H1 (cell line): ENCODE measurements at regions not wholly inside any gene's neighbourhood (a gene's known extent, or its start where the extent isn't known, plus 50 kb on each side); places are given as distances from the start of the nearest gene placed in this dataset.

Experiments
- CTCF ChIA-PET: fragments of 300-600 bp; sonication (Branson Sonifier 250); formaldehyde crosslinking; loops from one replicate; lab custom pipeline; 2021; ENCODE audit not compliant: partially characterized antibody; lab: Charles Lee
- POLR2A ChIA-PET: fragments of 300-600 bp; sonication (Branson Sonifier 250); formaldehyde crosslinking; loops from one replicate; lab custom pipeline; 2021; ENCODE audit warnings: inconsistent platforms; ENCODE audit not compliant: partially characterized antibody; lab: Charles Lee
- DNase-seq, 2 experiments: peaks; one replicate each; pipeline versions ENCODE4 v3.0.0 to v3.0.0-alpha.2; 2010 to 2022; ENCODE audit warnings: low spot score in 2 of 2, low read depth in 1 of 2, mixed read lengths in 1 of 2
- FAIRE-seq: peaks from 2 replicates; lab custom pipeline; 2011; peaks lifted over from hg19 to GRCh38; lab: Jason Lieb, UNC
- H2AFZ ChIP-seq: 2 replicates; pipeline ENCODE4 v1.8.1; 2012; ENCODE audit warnings: low read length, inconsistent platforms
- H2AK5ac ChIP-seq: 2 replicates; pipeline ENCODE4 v1.6.1; 2013; ENCODE audit warnings: low read depth, low read length
- H2BK120ac ChIP-seq: replicated peaks from 2 replicates; pipeline ENCODE3; 2013; ENCODE audit warnings: low read depth, low read length, inconsistent platforms
- H2BK12ac ChIP-seq: 2 replicates; pipeline ENCODE4 v1.6.1; 2013; ENCODE audit warnings: low read depth, low read length
- H2BK15ac ChIP-seq: 2 replicates; pipeline ENCODE4 v1.6.1; 2013; ENCODE audit warnings: low read length
- H2BK20ac ChIP-seq: 2 replicates; pipeline ENCODE4 v1.6.1; 2013; ENCODE audit warnings: low read length
- H2BK5ac ChIP-seq: 2 replicates; pipeline ENCODE4 v1.6.1; 2013; ENCODE audit warnings: low read depth, low read length
- H3K14ac ChIP-seq: 2 replicates; pipeline ENCODE4 v1.6.1; 2013; ENCODE audit warnings: inconsistent platforms; ENCODE audit not compliant: insufficient read length
- H3K18ac ChIP-seq: 2 replicates; pipeline ENCODE4 v1.6.1; 2013; ENCODE audit warnings: low read length; ENCODE audit errors: extremely low read depth
- H3K23ac ChIP-seq: 2 replicates; pipeline ENCODE4 v1.6.1; 2013; ENCODE audit warnings: inconsistent platforms; ENCODE audit not compliant: insufficient read length
- H3K23me2 ChIP-seq: 2 replicates; pipeline ENCODE4 v1.6.1; 2013; ENCODE audit warnings: low read depth, low read length
- H3K27ac ChIP-seq: 2 replicates; pipeline ENCODE4 v1.6.1; 2011; ENCODE audit warnings: low read depth, low read length, inconsistent platforms
- H3K27me3 ChIP-seq, 4 experiments: replicated peaks in 1 of 4; 1 replicate in 1 of 4; 2 replicates in 3 of 4; pipeline versions ENCODE4 v1.6.1 to v1.8.1; 2011 to 2013; ENCODE audit warnings: low read length in 3 of 4, mild to moderate bottlenecking in 3 of 4, inconsistent platforms in 2 of 4, mixed read lengths in 2 of 4, moderate library complexity in 1 of 4; ENCODE audit not compliant: control insufficient read depth in 3 of 4, insufficient read depth in 3 of 4; ENCODE audit errors: extremely low read depth in 1 of 4
- H3K36me3 ChIP-seq, 4 experiments: 2 replicates each; pipeline versions ENCODE4 v1.6.1 to v1.8.1; 2011 to 2013; ENCODE audit warnings: mild to moderate bottlenecking in 4 of 4, low read length in 3 of 4, moderate library complexity in 2 of 4, control low read depth in 1 of 4, inconsistent platforms in 1 of 4; ENCODE audit not compliant: insufficient read depth in 4 of 4, control insufficient read depth in 2 of 4
- H3K4ac ChIP-seq: replicated peaks from 2 replicates; pipeline ENCODE3; 2013; ENCODE audit warnings: low read length, low read depth, mixed read lengths, inconsistent platforms; ENCODE audit not compliant: insufficient read length
- H3K4me1 ChIP-seq, 4 experiments: replicated peaks in 1 of 4; 1 replicate in 1 of 4; 2 replicates in 3 of 4; pipeline versions ENCODE4 v1.6.1 to v1.8.1; 2011 to 2013; ENCODE audit warnings: low read length in 3 of 4, inconsistent platforms in 2 of 4, mixed read lengths in 1 of 4; ENCODE audit not compliant: insufficient read depth in 4 of 4, control insufficient read depth in 3 of 4
- H3K4me2 ChIP-seq, 2 experiments: 2 replicates each; pipeline versions ENCODE4 v1.6.1 to v1.8.1; 2011 to 2013; ENCODE audit warnings: low read depth in 2 of 2, low read length in 2 of 2, control low read depth in 1 of 2, inconsistent platforms in 1 of 2, mild to moderate bottlenecking in 1 of 2; ENCODE audit not compliant: insufficient read depth in 1 of 2
- H3K4me3 ChIP-seq, 4 experiments: fragments of 200-600, 300-600 bp in 1 of 4; sonication (generic), shearing (Covaris generic), sonication (Bioruptor Twin) in 1 of 4; 2 replicates each; pipeline versions ENCODE4 v1.5.1 to v1.8.1; 2011 to 2016; ENCODE audit warnings: low read length in 4 of 4, low read depth in 3 of 4, control low read depth in 2 of 4, inconsistent platforms in 2 of 4, mild to moderate bottlenecking in 2 of 4, mixed read lengths in 1 of 4, moderate library complexity in 1 of 4; ENCODE audit not compliant: insufficient read depth in 2 of 4; ENCODE audit errors: extremely low read depth in 1 of 4
- H3K56ac ChIP-seq: replicated peaks from 2 replicates; pipeline ENCODE3; 2013; ENCODE audit warnings: low read depth, mild to moderate bottlenecking, mixed read lengths, low read length, inconsistent platforms; ENCODE audit not compliant: insufficient read length
- H3K79me1 ChIP-seq: 2 replicates; pipeline ENCODE4 v1.6.1; 2013; ENCODE audit warnings: low read depth, low read length, control low read depth
- H3K79me2 ChIP-seq, 2 experiments: 2 replicates each; pipeline versions ENCODE4 v1.6.1 to v1.8.1; 2012 to 2013; ENCODE audit warnings: low read length in 2 of 2, mild to moderate bottlenecking in 2 of 2, inconsistent platforms in 1 of 2; ENCODE audit not compliant: insufficient read depth in 2 of 2, control insufficient read depth in 1 of 2
- H3K9ac ChIP-seq, 4 experiments: replicated peaks in 1 of 4; 1 replicate in 1 of 4; 2 replicates in 3 of 4; pipeline versions ENCODE4 v1.6.1 to v1.8.1; 2011 to 2013; ENCODE audit warnings: low read depth in 3 of 4, low read length in 3 of 4, control low read depth in 2 of 4, mild to moderate bottlenecking in 2 of 4, moderate library complexity in 2 of 4, inconsistent platforms in 1 of 4; ENCODE audit errors: extremely low read depth in 1 of 4
- H3K9me3 ChIP-seq, 2 experiments: 2 replicates each; pipeline versions ENCODE4 v1.6.1 to v1.8.1; 2012 to 2013; ENCODE audit warnings: mild to moderate bottlenecking in 2 of 2, moderate library complexity in 2 of 2, control low read depth in 1 of 2, inconsistent platforms in 1 of 2, low read depth in 1 of 2, low read length in 1 of 2, mixed read lengths in 1 of 2; ENCODE audit not compliant: insufficient read depth in 2 of 2
- H4K20me1 ChIP-seq, 2 experiments: replicated peaks in 1 of 2; 2 replicates each; pipeline versions ENCODE3 to v1.8.1; 2011 to 2013; ENCODE audit warnings: inconsistent platforms in 2 of 2, low read length in 2 of 2, mild to moderate bottlenecking in 1 of 2; ENCODE audit not compliant: insufficient read depth in 2 of 2, control insufficient read depth in 1 of 2
- H4K5ac ChIP-seq: 2 replicates; pipeline ENCODE4 v1.6.1; 2013; ENCODE audit warnings: low read length, low read depth, mixed read lengths, inconsistent platforms; ENCODE audit not compliant: insufficient read length
- H4K8ac ChIP-seq: 2 replicates; pipeline ENCODE4 v1.8.0; 2013; ENCODE audit warnings: mild to moderate bottlenecking, moderate library complexity, low read length, inconsistent platforms; ENCODE audit not compliant: insufficient read depth; ENCODE audit errors: extremely low read depth
- H4K91ac ChIP-seq: replicated peaks from 2 replicates; pipeline ENCODE3; 2013; ENCODE audit warnings: low read length, mixed read lengths, inconsistent platforms; ENCODE audit not compliant: insufficient read length
- ASH2L ChIP-seq: fragments of 200-600, 300-600 bp; sonication (generic); IDR thresholded peaks from one replicate; pipeline ENCODE4 v1.7.1; 2017; ENCODE audit warnings: low read length
- BRCA1 ChIP-seq: IDR thresholded peaks from 2 replicates; pipeline ENCODE4 v1.6.1; 2012; ENCODE audit warnings: low read depth, low read length, improper control_type of control experiment
- CEBPB ChIP-seq: IDR thresholded peaks from 2 replicates; pipeline ENCODE4 v1.6.1; 2012; ENCODE audit warnings: low read depth, low read length
- E2F6 ChIP-seq: IDR thresholded peaks from 2 replicates; pipeline ENCODE4 v1.6.1; 2012; ENCODE audit warnings: inconsistent platforms
- EP300 ChIP-seq, 2 experiments: IDR thresholded peaks; 1 replicate in 1 of 2; 2 replicates in 1 of 2; pipeline ENCODE4 v1.6.1; 2011 to 2012; ENCODE audit warnings: low read depth in 2 of 2, low read length in 2 of 2, mild to moderate bottlenecking in 2 of 2, borderline replicate concordance in 1 of 2, inconsistent platforms in 1 of 2, moderate library complexity in 1 of 2
- FOSL1 ChIP-seq: IDR thresholded peaks from 2 replicates; pipeline ENCODE4 v1.6.1; 2011; ENCODE audit warnings: mild to moderate bottlenecking, low read depth, low read length, moderate library complexity; ENCODE audit not compliant: insufficient read depth
- NANOG ChIP-seq: IDR thresholded peaks from 2 replicates; pipeline ENCODE4 v1.6.1; 2011; ENCODE audit warnings: low read length, low read depth, mild to moderate bottlenecking, inconsistent platforms; ENCODE audit not compliant: insufficient read depth, poor library complexity, severe bottlenecking
- NRF1 ChIP-seq: IDR thresholded peaks from 2 replicates; pipeline ENCODE4 v1.6.1; 2011; ENCODE audit warnings: mild to moderate bottlenecking, low read depth, low read length, improper control_type of control experiment
- POLR2AphosphoS5 ChIP-seq: IDR thresholded peaks from 2 replicates; pipeline ENCODE4 v1.6.1; 2011; ENCODE audit warnings: low read depth, low read length
- POU5F1 ChIP-seq: IDR thresholded peaks from 2 replicates; pipeline ENCODE4 v1.6.1; 2011; ENCODE audit warnings: low read depth, mild to moderate bottlenecking, low read length, moderate library complexity
- RBBP5 ChIP-seq: IDR thresholded peaks from 2 replicates; pipeline ENCODE4 v1.7.1; 2012; ENCODE audit warnings: low read depth, mild to moderate bottlenecking, inconsistent platforms, low read length, moderate library complexity, borderline replicate concordance
- SAP30 ChIP-seq: fragments of 300-600 bp; sonication (generic); IDR thresholded peaks from 2 replicates; pipeline ENCODE4 v1.7.1; 2012; ENCODE audit warnings: low read length, moderate library complexity, mild to moderate bottlenecking, inconsistent platforms; ENCODE audit not compliant: insufficient read depth, insufficient replicate concordance
- TBP ChIP-seq: IDR thresholded peaks from 2 replicates; pipeline ENCODE4 v1.6.1; 2011; ENCODE audit warnings: low read depth, low read length, improper control_type of control experiment
- ZNF274 ChIP-seq: IDR thresholded peaks from 2 replicates; pipeline ENCODE4 v1.7.0; 2012; ENCODE audit warnings: low read length, borderline replicate concordance; ENCODE audit errors: extremely low read depth
- WGBS, 2 experiments: shearing (Covaris generic) in 1 of 2; methylation state at CpG; one replicate each; pipeline versions ENCODE4 v1.1.6 to v1.1.7; 2013 to 2015; ENCODE audit warnings: low lambda C conversion rate in 2 of 2, mixed read lengths in 2 of 2, inconsistent platforms in 1 of 2, low coverage in 1 of 2, missing lambda C conversion rate in 1 of 2; ENCODE audit not compliant: insufficient replicate concordance in 2 of 2, insufficient coverage in 1 of 2, insufficient read length in 1 of 2; ENCODE audit errors: extremely low coverage in 1 of 2, missing lambda C conversion rate in 1 of 2; 5-methylcytosine and 5-hydroxymethylcytosine counted together

GRCh38 chr15:96466389-96466947, 136.0 kb downstream of the NR2F2 start:
- DNase-seq, result no peak
- ChIA-PET CTCF (no interaction called here), POLR2A (interaction anchor here (0.6 kb wide), 1 partner anchor 38 kb away, joined by 4 read pairs; no protein-coding TSS in a partner anchor)
- Histone ChIP-seq H3K36me3 (no peaks in the 10 kb centered on the region), H2BK12ac (no peak overlapping the region), H3K23me2 (no peaks in the 10 kb centered on the region), H2BK20ac (no peak overlapping the region), H3K4me1 (no peaks in the 10 kb centered on the region), H4K91ac (no peak overlapping the region), H2AFZ (no peak overlapping the region), H3K4ac (no peak overlapping the region), H3K18ac (no peak overlapping the region), H4K20me1 (no peaks in the 10 kb centered on the region), H3K27ac (no peak overlapping the region), H3K56ac (no peak overlapping the region), H3K9ac (no peak overlapping the region), H2BK5ac (no peak overlapping the region), H2BK120ac (no peak overlapping the region), H3K79me1 (no peaks in the 10 kb centered on the region; the same call in 1 of the 2 replicates), H4K8ac (no peak overlapping the region), H3K9me3 (no peaks in the 10 kb centered on the region), H3K79me2 (no peaks in the 10 kb centered on the region), H3K23ac (no peak overlapping the region), H2AK5ac (no peak overlapping the region), H3K27me3 (no peaks in the 10 kb centered on the region), H3K4me2 (no peak overlapping the region), H3K4me3 (no peak overlapping the region), H4K5ac (no peak overlapping the region), H2BK15ac (no peak overlapping the region), H3K14ac (no peak overlapping the region)
- WGBS, 2 experiments, result 86% methylated on average over 4 of the region's 4 CpGs; no CpG with 5 or more reads in 1 of the 2 experiments
- no peak for FAIRE-seq
- no peak for TF ChIP-seq FOSL1
- no peak for TF ChIP-seq BRCA1
- no peak for TF ChIP-seq POLR2AphosphoS5
- no peak for TF ChIP-seq CEBPB
- no peak for TF ChIP-seq ZNF274
- TF ChIP-seq TBP, result no peak
- TF ChIP-seq ASH2L, result no peak
- no peak for TF ChIP-seq POU5F1
- TF ChIP-seq SAP30, result no peak
- no peak for TF ChIP-seq NRF1
- TF ChIP-seq RBBP5, result no peak
- TF ChIP-seq NANOG, result no peak
- no peak for TF ChIP-seq EP300 (IDR thresholded peaks at IDR 0.05; ENCODE audit: borderline replicate concordance in 1 of 2, low read depth in 2 of 2, low read length in 2 of 2)
- TF ChIP-seq E2F6, result no peak
